GM19452 (cell line): ENCODE measurements at regions not wholly inside any gene's neighbourhood (a gene's known extent, or its start where the extent isn't known, plus 50 kb on each side); places are given as distances from the start of the nearest gene placed in this dataset.

Source experiments
- ATAC-seq: cut with Tn5 transposase; IDR thresholded peaks from one replicate; pipeline ENCODE4 v1.9.1; 2021; ENCODE audit not compliant: unreplicated experiment

GRCh38 chr20:20832715-20833114, 120.3 kb upstream of the RALGAPA2 start:
- ATAC-seq, result no peak

GRCh38 chr20:20831794-20832193, 119.3 kb upstream of the RALGAPA2 start:
- ATAC-seq, result no peak

GRCh38 chr20:20829681-20830080, 117.2 kb upstream of the RALGAPA2 start:
- no peak for ATAC-seq

GRCh38 chr20:20827992-20828597, 115.7 kb upstream of the RALGAPA2 start:
- no peak for ATAC-seq

GRCh38 chr20:20824924-20825584, 112.6 kb upstream of the RALGAPA2 start:
- peak; percentile 64 for ATAC-seq

- no peak for ATAC-seq
Observed at GRCh38 chr20:20823476-20823881, 111.0 kb upstream of the RALGAPA2 start.

GRCh38 chr20:20821484-20822260, 109.2 kb upstream of the RALGAPA2 start:
- no peak for ATAC-seq

- ATAC-seq, result no peak
Observed at GRCh38 chr20:20820785-20821483, 108.5 kb upstream of the RALGAPA2 start.

- ATAC-seq, result no peak
Observed at GRCh38 chr20:20820104-20820503, 107.7 kb upstream of the RALGAPA2 start.

GRCh38 chr20:20816969-20817755, 104.7 kb upstream of the RALGAPA2 start:
- no peak for ATAC-seq

GRCh38 chr20:20815711-20816455, 103.4 kb upstream of the RALGAPA2 start:
- ATAC-seq, result no peak

- ATAC-seq, result no peak
Observed at GRCh38 chr20:20814685-20815084, 102.2 kb upstream of the RALGAPA2 start.

- no peak for ATAC-seq
Observed at GRCh38 chr20:20812136-20812535, 99.7 kb upstream of the RALGAPA2 start.

GRCh38 chr20:20808016-20808415, 95.6 kb upstream of the RALGAPA2 start:
- no peak for ATAC-seq

- ATAC-seq, result no peak
Observed at GRCh38 chr20:20806121-20807095, 94.0 kb upstream of the RALGAPA2 start.

- ATAC-seq, result no peak
Observed at GRCh38 chr20:20803011-20803410, 90.6 kb upstream of the RALGAPA2 start.

GRCh38 chr20:20802328-20802727, 89.9 kb upstream of the RALGAPA2 start:
- ATAC-seq, result no peak

GRCh38 chr20:20799716-20800312, 87.4 kb upstream of the RALGAPA2 start:
- no peak for ATAC-seq
